ENCODE measurements at regions not wholly inside any gene's neighbourhood (a gene's known extent, or its start where the extent isn't known, plus 50 kb on each side); places are given as distances from the start of the nearest gene placed in this dataset.
"Not testable (repeated sequence)": the region's sequence is repeated elsewhere in the genome, so short reads cannot be mapped to it uniquely, and the experiment has no call there.

- H3K9me3 ChIP-seq (ENCODE audit: severe bottlenecking) = no peaks in the 10 kb centered on the region
- H3K36me3 ChIP-seq = no peaks in the 10 kb centered on the region
- H3K27ac ChIP-seq = no peak overlapping the region
- no peak for DNase-seq
- H3K4me3 ChIP-seq (ENCODE audit: low read depth, low read length) = no peak overlapping the region
- TF ChIP-seq CTCF (IDR thresholded peaks at IDR 0.05; ENCODE audit: low read depth, low read length) = no peak
- no peaks in the 10 kb centered on the region for H3K27me3 ChIP-seq (ENCODE audit: insufficient read depth, low read depth, severe bottlenecking)
Observed at GRCh38 chr1:71296551-71297134, 215.8 kb upstream of the ZRANB2 start.

GRCh38 chr1:71295350-71295749, 214.5 kb upstream of the ZRANB2 start:
- TF ChIP-seq CTCF (IDR thresholded peaks at IDR 0.05; ENCODE audit: low read depth, low read length) = no peak
- no peak overlapping the region for H3K27ac ChIP-seq
- H3K36me3 ChIP-seq = no peaks in the 10 kb centered on the region

GRCh38 chr1:71294178-71294577, 213.3 kb upstream of the ZRANB2 start:
- no peak for TF ChIP-seq CTCF (IDR thresholded peaks at IDR 0.05; ENCODE audit: low read depth, low read length)
- no peak for DNase-seq
- Histone ChIP-seq H3K4me3 (ENCODE audit: low read depth, low read length) (no peak overlapping the region), H3K36me3 (no peaks in the 10 kb centered on the region), H3K27me3 (ENCODE audit: insufficient read depth, low read depth, severe bottlenecking) (no peaks in the 10 kb centered on the region), H3K9me3 (ENCODE audit: severe bottlenecking) (no peaks in the 10 kb centered on the region), H3K27ac (no peak overlapping the region)

More at GRCh38 chr1:71295350-71295749, 214.5 kb upstream of the ZRANB2 start:
- no peak overlapping the region for H3K4me3 ChIP-seq (ENCODE audit: low read depth, low read length)
- no peaks in the 10 kb centered on the region for H3K27me3 ChIP-seq (ENCODE audit: insufficient read depth, low read depth, severe bottlenecking)
- H3K9me3 ChIP-seq (ENCODE audit: severe bottlenecking) = no peaks in the 10 kb centered on the region
- peak; percentile 12 for DNase-seq

- Histone ChIP-seq H3K27me3 (ENCODE audit: insufficient read depth, low read depth, severe bottlenecking) (no peaks in the 10 kb centered on the region), H3K4me3 (ENCODE audit: low read depth, low read length) (no peak overlapping the region), H3K36me3 (no peaks in the 10 kb centered on the region), H3K27ac (no peak overlapping the region), H3K9me3 (ENCODE audit: severe bottlenecking) (no peaks in the 10 kb centered on the region)
- no peak for DNase-seq
- TF ChIP-seq CTCF (IDR thresholded peaks at IDR 0.05; ENCODE audit: low read depth, low read length) = no peak
Observed at GRCh38 chr1:71292203-71292602, 211.4 kb upstream of the ZRANB2 start.

GRCh38 chr1:71290506-71291237, 209.8 kb upstream of the ZRANB2 start:
- H3K4me3 ChIP-seq (ENCODE audit: low read depth, low read length); DNase-seq; H3K27ac ChIP-seq; H3K9me3 ChIP-seq (ENCODE audit: severe bottlenecking); H3K36me3 ChIP-seq; H3K27me3 ChIP-seq (ENCODE audit: insufficient read depth, low read depth, severe bottlenecking): not testable (repeated sequence)

GRCh38 chr1:71285529-71285928, 204.7 kb upstream of the ZRANB2 start:
- no peak for TF ChIP-seq CTCF (IDR thresholded peaks at IDR 0.05; ENCODE audit: low read depth, low read length)
- Histone ChIP-seq H3K36me3 (no peaks in the 10 kb centered on the region), H3K27me3 (ENCODE audit: insufficient read depth, low read depth, severe bottlenecking) (no peaks in the 10 kb centered on the region), H3K9me3 (ENCODE audit: severe bottlenecking) (no peaks in the 10 kb centered on the region), H3K4me3 (ENCODE audit: low read depth, low read length) (no peak overlapping the region), H3K27ac (no peak overlapping the region)
- no peak for DNase-seq

All from WERI-Rb-1 (cell line).